MM.1S (cell line): ENCODE measurements at regions not wholly inside any gene's neighbourhood (a gene's known extent, or its start where the extent isn't known, plus 50 kb on each side); places are given as distances from the start of the nearest gene placed in this dataset.

Experiments
- EZH2 ChIP-seq: fragments of 300-600 bp; sonication (generic); optimal IDR thresholded peaks from 2 replicates; pipeline ENCODE3; 2017; ENCODE audit warnings: low read depth, mild to moderate bottlenecking, antibody characterized with exemption, low read length, mixed read lengths
- EZH2phosphoT487 ChIP-seq: fragments of 300-600 bp; sonication (generic); IDR thresholded peaks from 2 replicates; pipeline ENCODE4 v1.6.1; 2018; ENCODE audit warnings: antibody characterized with exemption, low read length
- TF ChIP-seq, protein P1 (sequence below): fragments of 300-600 bp; sonication (generic); IDR thresholded peaks from 2 replicates; pipeline ENCODE4 v1.5.1; 2016; ENCODE audit warnings: antibody characterized with exemption, low read length, mixed read lengths

DNA sequence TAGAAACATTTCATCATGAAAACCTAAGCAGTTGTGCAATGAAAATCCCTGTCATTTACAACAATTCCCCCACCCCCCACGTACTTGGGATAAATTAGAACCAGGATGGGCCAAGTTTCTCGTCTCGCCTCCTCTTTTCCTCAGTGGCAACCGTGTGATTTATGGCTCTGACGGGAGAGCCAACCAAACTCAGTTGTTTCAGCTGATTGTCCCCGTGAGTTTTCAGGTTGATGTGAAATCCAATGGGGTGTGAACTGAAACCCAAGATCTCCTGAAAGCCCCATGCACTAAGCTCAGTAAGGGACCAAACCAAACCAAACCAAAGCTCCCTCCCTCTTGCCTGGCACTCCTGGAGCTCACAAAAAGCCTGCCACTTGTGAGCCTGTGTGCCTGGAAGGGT lies 138.7 kb upstream of the SLC24A2 start:
- TF ChIP-seq, protein P1, sequence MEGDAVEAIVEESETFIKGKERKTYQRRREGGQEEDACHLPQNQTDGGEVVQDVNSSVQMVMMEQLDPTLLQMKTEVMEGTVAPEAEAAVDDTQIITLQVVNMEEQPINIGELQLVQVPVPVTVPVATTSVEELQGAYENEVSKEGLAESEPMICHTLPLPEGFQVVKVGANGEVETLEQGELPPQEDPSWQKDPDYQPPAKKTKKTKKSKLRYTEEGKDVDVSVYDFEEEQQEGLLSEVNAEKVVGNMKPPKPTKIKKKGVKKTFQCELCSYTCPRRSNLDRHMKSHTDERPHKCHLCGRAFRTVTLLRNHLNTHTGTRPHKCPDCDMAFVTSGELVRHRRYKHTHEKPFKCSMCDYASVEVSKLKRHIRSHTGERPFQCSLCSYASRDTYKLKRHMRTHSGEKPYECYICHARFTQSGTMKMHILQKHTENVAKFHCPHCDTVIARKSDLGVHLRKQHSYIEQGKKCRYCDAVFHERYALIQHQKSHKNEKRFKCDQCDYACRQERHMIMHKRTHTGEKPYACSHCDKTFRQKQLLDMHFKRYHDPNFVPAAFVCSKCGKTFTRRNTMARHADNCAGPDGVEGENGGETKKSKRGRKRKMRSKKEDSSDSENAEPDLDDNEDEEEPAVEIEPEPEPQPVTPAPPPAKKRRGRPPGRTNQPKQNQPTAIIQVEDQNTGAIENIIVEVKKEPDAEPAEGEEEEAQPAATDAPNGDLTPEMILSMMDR: no peak
- TF ChIP-seq EZH2 (no peak), EZH2phosphoT487 (no peak)
